Activated CD8-positive, alpha-beta T cell treated with anti-CD3 and anti-CD28 coated beads, Interleukin-2, amount 10 ng/mL, durations not matched to agents 7 days and 5 days (primary cell): ENCODE measurements at regions not wholly inside any gene's neighbourhood (a gene's known extent, or its start where the extent isn't known, plus 50 kb on each side); places are given as distances from the start of the nearest gene placed in this dataset.

Experiments used
- ATAC-seq: fragments of 150-1000 bp; cut with Tn5 transposase; one replicate; pipeline ENCODE4 v1.10.0; 2021; ENCODE audit warnings: moderate library complexity
- CTCF ChIA-PET: fragments of 350-600 bp; sonication (Branson Sonifier 250); formaldehyde crosslinking; loops from one replicate; lab custom pipeline; 2021; ENCODE audit warnings: antibody characterized with exemption; lab: Charles Lee
- POLR2A ChIA-PET: fragments of 350-600 bp; sonication (Branson Sonifier 250); formaldehyde crosslinking; loops from one replicate; lab custom pipeline; 2021; ENCODE audit warnings: antibody characterized with exemption; lab: Charles Lee
- DNase-seq: peaks from one replicate; pipeline ENCODE4 v3.0.0-alpha.2; 2020
- H3K27ac Mint-ChIP-seq: one replicate; pipeline ENCODE4 v1.8.0; 2021; ENCODE audit warnings: mild to moderate bottlenecking, mixed read lengths
- H3K27me3 Mint-ChIP-seq: one replicate; pipeline ENCODE4 v1.8.0; 2021; ENCODE audit warnings: low read depth, mixed read lengths
- H3K36me3 Mint-ChIP-seq: one replicate; pipeline ENCODE4 v1.8.0; 2021; ENCODE audit warnings: low read depth, mixed read lengths
- H3K4me1 Mint-ChIP-seq: one replicate; pipeline ENCODE4 v1.8.0; 2021; ENCODE audit warnings: low read depth, mixed read lengths
- H3K4me3 Mint-ChIP-seq: one replicate; pipeline ENCODE4 v1.8.0; 2021; ENCODE audit warnings: mild to moderate bottlenecking, mixed read lengths
- H3K9me3 Mint-ChIP-seq: one replicate; pipeline ENCODE4 v1.8.0; 2022; ENCODE audit warnings: mixed read lengths; ENCODE audit not compliant: insufficient read depth

GRCh38 chr12:87728931-87729593, 300.1 kb downstream of the C12orf50 start:
- ChIA-PET POLR2A (no interaction called here), CTCF (no interaction called here)
- no peak overlapping the region for H3K27ac Mint-ChIP-seq
- ATAC-seq (no peak), DNase-seq (no peak)
- no peaks in the 10 kb centered on the region for H3K27me3 Mint-ChIP-seq
- no peaks in the 10 kb centered on the region for H3K9me3 Mint-ChIP-seq
- no peaks in the 10 kb centered on the region for H3K36me3 Mint-ChIP-seq
- no peak overlapping the region for H3K4me3 Mint-ChIP-seq
- no peaks in the 10 kb centered on the region for H3K4me1 Mint-ChIP-seq

- H3K4me3 Mint-ChIP-seq, result no peak overlapping the region
- ChIA-PET POLR2A (no interaction called here), CTCF (no interaction called here)
- no peak for ATAC-seq
- no peak for DNase-seq
- no peaks in the 10 kb centered on the region for H3K4me1 Mint-ChIP-seq
- no peak overlapping the region for H3K27ac Mint-ChIP-seq
- no peaks in the 10 kb centered on the region for H3K27me3 Mint-ChIP-seq
- peaks cover 3% of the 10 kb centered on the region for H3K9me3 Mint-ChIP-seq
- H3K36me3 Mint-ChIP-seq, result no peaks in the 10 kb centered on the region
These were observed 308.2 kb downstream of the C12orf50 start for GRCh38 chr12:87720967-87721366.

DNA sequence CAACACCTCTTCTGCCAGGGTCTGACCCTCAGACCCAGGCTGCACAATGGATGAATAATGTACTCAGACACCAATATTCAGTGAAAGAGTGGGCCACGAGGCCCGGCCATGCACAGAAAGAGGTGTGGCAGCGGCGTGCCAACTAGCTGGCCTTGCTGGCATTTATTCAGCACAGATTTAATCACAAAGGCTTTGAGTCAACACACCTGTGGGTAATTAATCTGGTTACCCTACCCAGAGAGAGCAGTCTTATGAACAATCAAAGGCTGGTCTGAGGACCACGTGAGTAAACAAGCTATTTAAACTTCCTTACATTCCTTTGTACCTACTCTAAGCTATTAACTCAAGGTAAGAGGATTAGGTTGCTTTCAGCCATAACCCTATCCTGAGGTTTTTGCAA, 324.8 kb downstream of the C12orf50 start:
- peaks cover 3% of the 10 kb centered on the region for H3K9me3 Mint-ChIP-seq
- no peaks in the 10 kb centered on the region for H3K27me3 Mint-ChIP-seq

GRCh38 chr12:87690236-87690810, 338.9 kb downstream of the C12orf50 start:
- ATAC-seq, result no peak
- no peaks in the 10 kb centered on the region for H3K27me3 Mint-ChIP-seq
- ChIA-PET CTCF (no interaction called here), POLR2A (no interaction called here)
- no peaks in the 10 kb centered on the region for H3K4me1 Mint-ChIP-seq
- H3K36me3 Mint-ChIP-seq, result no peaks in the 10 kb centered on the region
- H3K9me3 Mint-ChIP-seq, result no peaks in the 10 kb centered on the region
- DNase-seq, result no peak
- no peak overlapping the region for H3K27ac Mint-ChIP-seq
- H3K4me3 Mint-ChIP-seq, result no peak overlapping the region

More for the DNA sequence above, 324.8 kb downstream of the C12orf50 start:
- Mint-ChIP-seq H3K27ac (no peak overlapping the region), H3K4me1 (no peaks in the 10 kb centered on the region), H3K4me3 (no peak overlapping the region), H3K36me3 (no peaks in the 10 kb centered on the region)
- ChIA-PET CTCF (no interaction called here), POLR2A (no interaction called here)
- DNase-seq (no peak), ATAC-seq (no peak)

DNA sequence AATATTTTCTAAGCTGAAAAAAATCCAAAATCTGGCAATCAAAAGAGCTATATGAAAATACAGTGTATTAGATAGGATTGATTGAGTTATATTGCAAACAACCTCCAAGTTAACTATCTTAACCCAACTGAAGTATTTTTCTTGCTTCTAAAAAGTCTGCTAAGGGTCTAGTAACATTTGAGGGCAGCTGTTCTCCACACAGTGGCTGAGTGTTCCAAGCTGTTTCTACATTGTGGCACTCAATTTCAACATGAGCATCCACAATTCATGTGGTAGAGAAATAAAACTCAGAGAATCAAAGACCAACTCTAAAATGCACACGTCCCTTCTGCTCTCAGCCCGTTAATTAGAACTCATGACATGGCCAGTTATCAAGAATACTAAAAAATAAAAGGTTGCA, 340.0 kb downstream of the C12orf50 start:
- Mint-ChIP-seq H3K9me3 (no peaks in the 10 kb centered on the region), H3K4me1 (no peaks in the 10 kb centered on the region), H3K36me3 (no peaks in the 10 kb centered on the region), H3K4me3 (no peak overlapping the region), H3K27me3 (no peaks in the 10 kb centered on the region), H3K27ac (no peak overlapping the region)
- ChIA-PET POLR2A (no interaction called here), CTCF (no interaction called here)
- ATAC-seq, result no peak
- DNase-seq, result no peak

- Mint-ChIP-seq H3K27me3 (no peaks in the 10 kb centered on the region), H3K4me3 (no peak overlapping the region), H3K4me1 (no peaks in the 10 kb centered on the region), H3K36me3 (no peaks in the 10 kb centered on the region), H3K27ac (no peak overlapping the region), H3K9me3 (no peaks in the 10 kb centered on the region)
- ChIA-PET POLR2A (no interaction called here), CTCF (no interaction called here)
- DNase-seq (no peak), ATAC-seq (no peak)
These were observed 341.8 kb downstream of the C12orf50 start for GRCh38 chr12:87687362-87687761.

DNA sequence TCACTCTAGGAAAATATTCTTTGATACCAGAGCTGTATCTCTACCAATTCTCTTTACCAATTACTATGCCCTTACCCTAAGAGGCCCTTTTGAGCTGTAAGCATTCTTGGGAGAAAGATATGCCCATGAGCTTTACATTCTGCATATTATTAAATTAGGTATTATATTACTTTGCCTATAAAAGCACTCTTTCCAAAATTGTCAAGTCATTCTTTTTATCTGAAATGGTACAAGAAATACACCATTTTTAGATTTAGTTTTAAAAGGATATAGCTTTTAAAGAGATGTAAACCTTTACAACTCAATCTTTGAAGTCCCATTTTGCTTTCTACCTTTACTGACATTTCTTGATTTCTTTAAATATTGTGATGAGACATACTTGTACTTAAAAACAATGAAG, 343.5 kb downstream of the C12orf50 start:
- Mint-ChIP-seq H3K4me3 (no peak overlapping the region), H3K27me3 (no peaks in the 10 kb centered on the region), H3K4me1 (no peaks in the 10 kb centered on the region), H3K27ac (no peak overlapping the region), H3K9me3 (no peaks in the 10 kb centered on the region), H3K36me3 (no peaks in the 10 kb centered on the region)
- no peak for DNase-seq
- no peak for ATAC-seq
- CTCF ChIA-PET, result no interaction called here
- POLR2A ChIA-PET, result no interaction called here

DNA sequence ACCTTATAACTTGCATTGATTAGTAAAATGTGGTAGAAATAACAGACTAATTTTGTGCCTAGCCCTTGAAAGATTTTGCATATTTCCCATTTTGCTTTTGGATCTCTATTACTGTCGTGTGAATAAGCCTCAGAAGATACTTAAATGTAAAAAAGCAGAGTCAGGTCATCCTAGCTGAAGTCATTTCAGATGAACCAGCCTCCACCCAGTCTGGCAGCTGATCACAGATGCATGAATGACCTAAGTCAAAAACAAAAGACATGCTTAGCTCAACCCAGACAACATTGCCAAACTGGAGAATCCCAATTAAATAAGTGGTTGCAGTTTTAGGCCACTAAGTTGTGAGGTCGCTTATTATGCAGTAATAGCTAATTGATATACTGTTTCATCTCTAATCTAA, 349.9 kb downstream of the C12orf50 start:
- CTCF ChIA-PET, result no interaction called here

GRCh38 chr12:87678453-87678852, 350.7 kb downstream of the C12orf50 start:
- ChIA-PET CTCF (no interaction called here), POLR2A (no interaction called here)
- H3K36me3 Mint-ChIP-seq, result no peaks in the 10 kb centered on the region
- no peak overlapping the region for H3K27ac Mint-ChIP-seq
- no peaks in the 10 kb centered on the region for H3K4me1 Mint-ChIP-seq
- peaks cover 1% of the 10 kb centered on the region for H3K9me3 Mint-ChIP-seq
- no peak for ATAC-seq
- no peaks in the 10 kb centered on the region for H3K27me3 Mint-ChIP-seq
- DNase-seq, result no peak
- no peak overlapping the region for H3K4me3 Mint-ChIP-seq

More for the DNA sequence above, 349.9 kb downstream of the C12orf50 start:
- Mint-ChIP-seq H3K27me3 (no peaks in the 10 kb centered on the region), H3K36me3 (no peaks in the 10 kb centered on the region), H3K9me3 (no peaks in the 10 kb centered on the region), H3K4me3 (no peak overlapping the region), H3K4me1 (no peaks in the 10 kb centered on the region), H3K27ac (no peak overlapping the region)
- POLR2A ChIA-PET, result no interaction called here
- ATAC-seq, result no peak
- DNase-seq, result no peak

DNA sequence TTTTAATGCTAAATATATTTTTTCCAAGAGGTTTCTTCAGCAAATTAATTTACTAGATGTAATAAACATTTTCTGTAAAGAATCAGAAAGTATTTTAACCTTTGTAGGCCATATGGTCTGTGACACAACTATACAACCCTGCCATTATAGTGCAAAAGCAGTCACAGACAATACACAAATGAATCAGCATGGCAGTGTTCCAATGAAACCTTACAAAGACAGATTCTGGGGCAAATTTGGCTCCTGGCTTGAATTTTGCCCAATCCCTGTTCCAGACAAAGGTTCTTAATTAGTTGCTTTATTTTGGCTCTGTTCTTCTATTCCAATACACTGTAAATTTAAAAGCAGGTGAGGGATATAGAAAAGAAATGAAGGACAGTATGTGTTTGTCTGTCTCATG, 352.5 kb downstream of the C12orf50 start:
- Mint-ChIP-seq H3K27ac (no peak overlapping the region), H3K27me3 (no peaks in the 10 kb centered on the region)
- POLR2A ChIA-PET, result no interaction called here

GRCh38 chr12:87671757-87672156, 357.4 kb downstream of the C12orf50 start:
- CTCF ChIA-PET, result no interaction called here
- DNase-seq, result no peak
- Mint-ChIP-seq H3K27ac (no peak overlapping the region), H3K4me1 (no peaks in the 10 kb centered on the region), H3K4me3 (no peak overlapping the region), H3K9me3 (peaks cover 3% of the 10 kb centered on the region), H3K36me3 (no peaks in the 10 kb centered on the region), H3K27me3 (no peaks in the 10 kb centered on the region)
- no peak for ATAC-seq
- POLR2A ChIA-PET, result no interaction called here

More for the DNA sequence above, 352.5 kb downstream of the C12orf50 start:
- no peaks in the 10 kb centered on the region for H3K4me1 Mint-ChIP-seq
- ATAC-seq (no peak), DNase-seq (no peak)
- peaks cover 3% of the 10 kb centered on the region for H3K9me3 Mint-ChIP-seq
- no peak overlapping the region for H3K4me3 Mint-ChIP-seq
- H3K36me3 Mint-ChIP-seq, result no peaks in the 10 kb centered on the region
- CTCF ChIA-PET, result no interaction called here

DNA sequence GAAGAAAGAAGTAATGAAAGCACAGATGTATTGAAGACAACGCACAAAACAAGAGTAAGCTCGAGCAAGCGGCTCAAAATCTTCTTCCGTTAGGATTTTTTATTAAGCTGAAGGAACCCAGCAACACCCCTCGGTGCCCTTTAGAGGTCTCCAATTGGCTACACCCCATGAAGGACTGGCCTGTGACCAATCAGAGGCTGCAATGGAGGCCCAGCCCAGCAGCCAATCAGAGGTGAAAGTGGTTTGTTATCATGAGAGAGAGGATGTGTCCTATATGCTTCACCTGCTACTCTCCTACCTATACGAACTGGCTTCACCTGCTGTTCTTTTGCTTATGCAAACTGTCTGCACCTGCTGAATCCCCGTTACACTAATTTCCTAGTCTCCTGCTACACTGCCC, 358.8 kb downstream of the C12orf50 start:
- Mint-ChIP-seq H3K36me3 (no peaks in the 10 kb centered on the region), H3K27ac (no peak overlapping the region), H3K4me1 (no peaks in the 10 kb centered on the region), H3K9me3 (peaks cover 3% of the 10 kb centered on the region), H3K4me3 (no peak overlapping the region), H3K27me3 (no peaks in the 10 kb centered on the region)
- ChIA-PET CTCF (no interaction called here), POLR2A (no interaction called here)
- ATAC-seq (no peak), DNase-seq (no peak)

DNA sequence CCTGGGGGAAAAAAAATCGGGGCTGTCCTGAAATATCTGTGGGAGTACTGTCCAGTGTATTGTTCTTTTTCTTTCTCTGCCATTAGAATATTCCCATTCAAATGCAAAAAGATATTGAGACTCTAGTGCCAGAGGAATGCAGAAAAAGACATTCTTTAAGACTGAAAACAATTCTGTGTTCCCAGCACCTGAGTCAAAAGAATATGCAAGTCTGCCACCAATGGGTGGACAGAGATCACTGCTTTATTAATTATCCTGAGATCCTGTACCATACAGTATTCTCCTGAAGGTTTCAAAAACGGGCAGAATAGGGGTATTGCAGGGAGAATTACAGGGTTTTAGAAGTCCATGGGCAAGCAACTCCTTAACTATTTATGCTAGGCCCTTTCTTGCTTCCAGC, 361.8 kb downstream of the C12orf50 start:
- ATAC-seq, result no peak
- no peak overlapping the region for H3K4me3 Mint-ChIP-seq
- no peaks in the 10 kb centered on the region for H3K36me3 Mint-ChIP-seq
- POLR2A ChIA-PET, result no interaction called here
- H3K27ac Mint-ChIP-seq, result no peak overlapping the region
- no peaks in the 10 kb centered on the region for H3K9me3 Mint-ChIP-seq
- no peaks in the 10 kb centered on the region for H3K4me1 Mint-ChIP-seq
- H3K27me3 Mint-ChIP-seq, result no peaks in the 10 kb centered on the region
- no peak for DNase-seq
- CTCF ChIA-PET, result no interaction called here
